HFF-Myc (cell line): ENCODE measurements at regions not wholly inside any gene's neighbourhood (a gene's known extent, or its start where the extent isn't known, plus 50 kb on each side); places are given as distances from the start of the nearest gene placed in this dataset.
"Not testable (repeated sequence)": the region's sequence is repeated elsewhere in the genome, so short reads cannot be mapped to it uniquely, and the experiment has no call there.

Source experiments
- DNase-seq: peaks from one replicate; pipeline ENCODE4 v3.0.0-alpha.2; 2011; ENCODE audit warnings: low read depth; ENCODE audit errors: extremely low read depth
- H3K4me3 ChIP-seq: replicated peaks from 2 replicates; pipeline ENCODE4 v1.5.1; 2011; ENCODE audit warnings: low read depth, mild to moderate bottlenecking, control low read depth, low read length
- TF ChIP-seq, protein P1 (sequence below): IDR thresholded peaks from 2 replicates; pipeline ENCODE4 v1.5.1; 2012; ENCODE audit warnings: mild to moderate bottlenecking, low read depth, low read length, control low read depth; ENCODE audit errors: missing control alignments

DNA sequence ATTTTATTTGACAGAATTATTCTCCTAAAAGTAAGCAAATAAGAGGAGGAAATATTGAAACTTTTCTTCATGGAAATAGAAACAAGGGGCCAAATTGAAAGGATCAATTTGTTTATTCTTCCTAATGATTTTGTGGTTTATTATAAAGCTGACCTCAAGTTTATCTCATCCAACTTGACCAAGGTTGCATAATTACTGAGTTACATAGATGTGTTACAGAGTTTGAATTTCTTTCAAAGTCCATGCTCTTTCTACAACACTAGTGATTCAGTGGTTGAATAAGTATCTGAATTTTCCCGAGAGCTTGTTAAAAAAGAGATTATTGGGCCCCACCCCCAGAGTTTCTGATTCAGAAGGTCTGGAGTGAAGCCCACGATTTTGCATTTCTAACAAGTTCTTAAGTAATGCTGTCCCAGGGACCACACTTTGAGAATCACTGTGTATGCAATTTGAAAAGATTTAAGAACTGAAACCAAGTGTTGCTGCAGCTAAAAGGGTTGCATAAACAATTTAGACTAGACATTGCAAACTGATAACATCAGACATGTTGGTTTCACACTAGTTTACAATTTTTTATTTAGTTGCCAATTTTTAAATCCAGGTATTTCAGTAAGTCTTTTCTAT lies 485.7 kb upstream of the ANO5 start:
- no peak for DNase-seq
- H3K4me3 ChIP-seq = no peak overlapping the region
- TF ChIP-seq, protein P1, sequence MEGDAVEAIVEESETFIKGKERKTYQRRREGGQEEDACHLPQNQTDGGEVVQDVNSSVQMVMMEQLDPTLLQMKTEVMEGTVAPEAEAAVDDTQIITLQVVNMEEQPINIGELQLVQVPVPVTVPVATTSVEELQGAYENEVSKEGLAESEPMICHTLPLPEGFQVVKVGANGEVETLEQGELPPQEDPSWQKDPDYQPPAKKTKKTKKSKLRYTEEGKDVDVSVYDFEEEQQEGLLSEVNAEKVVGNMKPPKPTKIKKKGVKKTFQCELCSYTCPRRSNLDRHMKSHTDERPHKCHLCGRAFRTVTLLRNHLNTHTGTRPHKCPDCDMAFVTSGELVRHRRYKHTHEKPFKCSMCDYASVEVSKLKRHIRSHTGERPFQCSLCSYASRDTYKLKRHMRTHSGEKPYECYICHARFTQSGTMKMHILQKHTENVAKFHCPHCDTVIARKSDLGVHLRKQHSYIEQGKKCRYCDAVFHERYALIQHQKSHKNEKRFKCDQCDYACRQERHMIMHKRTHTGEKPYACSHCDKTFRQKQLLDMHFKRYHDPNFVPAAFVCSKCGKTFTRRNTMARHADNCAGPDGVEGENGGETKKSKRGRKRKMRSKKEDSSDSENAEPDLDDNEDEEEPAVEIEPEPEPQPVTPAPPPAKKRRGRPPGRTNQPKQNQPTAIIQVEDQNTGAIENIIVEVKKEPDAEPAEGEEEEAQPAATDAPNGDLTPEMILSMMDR = no peak

DNA sequence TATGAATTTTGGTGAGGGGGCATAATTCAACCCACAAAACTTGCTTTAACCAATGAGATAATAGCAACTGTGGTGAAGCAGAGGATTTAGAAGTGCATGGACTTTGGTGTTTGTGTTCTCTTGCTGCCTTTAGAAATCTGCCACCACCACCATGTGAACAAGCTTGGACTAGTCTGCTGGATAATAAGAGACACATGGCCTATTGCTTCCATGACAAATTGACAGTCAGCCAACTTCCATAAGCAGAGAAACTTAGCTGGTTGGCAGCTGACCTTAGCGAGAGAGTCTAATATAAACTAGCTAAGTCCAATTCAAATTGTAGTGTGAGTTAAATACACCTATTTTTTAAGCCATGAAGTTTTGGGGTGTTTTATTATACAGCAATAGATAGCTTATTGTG lies 482.1 kb upstream of the ANO5 start:
- TF ChIP-seq, protein P1 = no peak
- DNase-seq = no peak
- no peak overlapping the region for H3K4me3 ChIP-seq

DNA sequence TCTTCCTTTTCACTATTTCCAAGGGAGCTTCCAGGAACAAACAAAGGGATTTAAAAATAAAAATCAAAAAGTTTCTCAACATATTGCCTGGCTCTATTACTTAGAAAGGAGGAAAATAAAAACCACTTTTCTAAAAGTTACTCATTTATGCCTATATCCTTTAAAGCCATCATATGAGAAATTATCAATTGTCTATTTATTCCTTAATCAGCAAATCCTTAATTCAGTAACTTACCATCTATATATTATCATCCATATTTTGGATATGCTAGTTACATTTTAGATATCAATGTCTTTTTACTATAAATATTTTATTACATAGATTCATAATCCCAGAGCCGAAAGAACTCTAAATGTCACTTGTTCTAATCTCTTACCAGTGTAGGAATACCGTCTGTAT lies 481.5 kb upstream of the ANO5 start:
- no peak for DNase-seq
- TF ChIP-seq, protein P1 = no peak
- no peak overlapping the region for H3K4me3 ChIP-seq

DNA sequence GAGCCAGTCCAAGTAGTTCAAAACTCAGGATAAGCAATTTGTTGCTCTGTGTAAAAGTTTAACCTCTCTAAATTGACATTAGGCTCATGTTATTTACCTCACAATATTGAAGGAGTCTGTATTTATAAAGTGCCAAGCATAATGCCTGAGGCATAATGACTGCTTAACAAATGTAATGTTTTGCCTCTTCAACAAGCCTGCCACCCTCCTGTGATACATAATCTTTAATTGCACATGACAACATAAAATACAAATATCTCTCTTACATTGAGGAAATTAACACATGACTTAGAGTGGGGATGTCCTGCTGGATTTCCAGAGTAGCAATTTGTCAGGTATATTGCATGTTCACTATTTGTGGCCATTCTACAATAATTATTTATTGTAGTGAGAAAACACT lies 469.2 kb upstream of the ANO5 start:
- TF ChIP-seq, protein P1 = no peak
- no peak for DNase-seq
- H3K4me3 ChIP-seq = no peak overlapping the region

DNA sequence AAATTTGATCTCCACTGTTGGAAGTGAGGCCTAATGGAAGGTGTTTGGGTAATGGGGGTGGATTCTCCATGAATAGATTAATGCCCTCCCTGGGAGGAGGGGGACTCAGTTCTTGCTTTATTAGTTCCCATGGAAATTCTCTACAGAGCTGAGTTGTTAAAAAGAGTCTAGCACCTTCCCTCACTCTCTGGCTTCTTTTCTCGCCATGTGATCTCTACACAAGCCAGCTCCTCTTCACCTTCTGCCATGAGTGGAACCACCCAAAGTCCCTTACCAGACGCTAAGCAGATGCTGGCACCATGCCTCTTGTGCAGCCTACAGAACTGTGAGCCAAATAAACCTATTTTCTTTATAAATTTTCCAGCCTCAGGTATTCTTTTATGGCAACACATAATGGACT lies 465.8 kb upstream of the ANO5 start:
- TF ChIP-seq, protein P1 = no peak
- no peak for DNase-seq
- no peak overlapping the region for H3K4me3 ChIP-seq

GRCh38 chr11:21736404-21736803 lies 456.5 kb upstream of the ANO5 start:
- TF ChIP-seq, protein P1 = no peak
- no peak overlapping the region for H3K4me3 ChIP-seq
- no peak for DNase-seq

GRCh38 chr11:21752475-21753243 lies 440.2 kb upstream of the ANO5 start:
- not testable (repeated sequence) for DNase-seq, H3K4me3 ChIP-seq

DNA sequence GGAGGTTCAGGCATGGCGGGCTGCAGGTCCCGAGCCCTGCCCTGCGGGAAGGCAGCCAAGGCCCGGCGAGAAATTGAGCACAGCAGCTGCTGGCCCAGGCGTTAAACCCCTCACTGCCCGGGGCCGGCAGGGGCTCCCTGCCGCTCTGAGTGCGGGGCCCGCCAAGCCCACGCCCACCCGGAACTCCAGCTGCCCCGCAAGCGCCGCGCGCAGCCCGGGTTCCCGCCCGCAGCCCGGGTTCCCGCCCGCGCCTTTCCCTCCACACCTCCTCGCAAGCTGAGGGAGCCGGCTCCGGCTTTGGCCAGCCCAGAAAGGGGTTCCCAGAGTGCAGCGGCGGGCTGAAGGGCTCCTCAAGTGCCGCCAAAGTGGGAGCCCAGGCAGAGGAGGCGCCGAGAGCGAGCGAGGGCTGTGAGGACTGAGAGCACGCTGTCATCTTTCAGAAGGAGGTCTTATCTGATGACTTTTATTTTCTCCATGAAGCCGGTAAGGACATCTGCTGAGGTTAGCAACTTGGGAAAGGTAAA lies 439.6 kb upstream of the ANO5 start:
- H3K4me3 ChIP-seq, DNase-seq: not testable (repeated sequence)
